ENCODE measurements at regions not wholly inside any gene's neighbourhood (a gene's known extent, or its start where the extent isn't known, plus 50 kb on each side); places are given as distances from the start of the nearest gene placed in this dataset.

DNA sequence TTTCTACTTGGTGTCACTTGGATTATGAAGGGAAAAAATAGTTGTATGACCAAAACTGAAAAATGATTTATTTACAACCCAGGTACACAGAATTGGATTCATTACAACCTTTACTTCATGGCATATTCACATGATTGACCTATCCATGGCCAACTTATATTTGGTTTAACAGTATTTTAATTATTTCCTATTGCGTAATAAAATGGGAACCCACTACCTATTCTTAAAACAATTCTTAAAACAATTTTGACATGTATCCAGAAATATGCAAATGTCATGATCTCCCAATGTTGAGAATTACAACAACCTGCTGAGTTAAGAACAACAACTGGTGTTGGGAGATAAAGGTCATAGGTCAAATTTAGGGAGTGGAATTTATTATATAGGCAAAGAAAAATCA, 54.8 kb upstream of the DDX53 start:
- Histone ChIP-seq H3K9ac (ENCODE audit: insufficient read depth in 1 of 2, low read depth in 2 of 2, low read length in 2 of 2) (no peak overlapping the region), H4K20me1 (replicated peaks; ENCODE audit: control insufficient read depth, insufficient read depth, low read length) (no peaks in the 10 kb centered on the region), H3K79me2 (ENCODE audit: control insufficient read depth, insufficient read depth, low read length) (no peaks in the 10 kb centered on the region), H3K9me3 (replicated peaks; ENCODE audit: control insufficient read depth, insufficient read depth, low read depth, low read length) (no peaks in the 10 kb centered on the region), H3K4me2 (ENCODE audit: insufficient read depth, low read length) (no peak overlapping the region), H3K9me1 (ENCODE audit: control insufficient read depth, insufficient read depth, low read length) (no peaks in the 10 kb centered on the region), H2AFZ (ENCODE audit: low read depth, low read length) (no peak overlapping the region), H3K4me1 (replicated peaks in 1 of 2; ENCODE audit: control insufficient read depth in 2 of 2, insufficient read depth in 2 of 2, low read length in 2 of 2) (no peaks in the 10 kb centered on the region), H3K36me3 (ENCODE audit: control insufficient read depth, insufficient read depth, low read length) (no peaks in the 10 kb centered on the region), H3K27me3 (ENCODE audit: control insufficient read depth in 2 of 2, insufficient read depth in 2 of 2, low read length in 2 of 2) (no peaks in the 10 kb centered on the region), H3K27ac (ENCODE audit: extremely low read depth, low read depth, low read length) (no peak overlapping the region), H3K4me3 (no peak overlapping the region)
- TF ChIP-seq MEIS2 (IDR thresholded peaks at IDR 0.05; ENCODE audit: partially characterized antibody) (no peak), CEBPG (CRISPR knock-in tag; IDR thresholded peaks at IDR 0.05) (no peak), CEBPG (tag; conservative IDR thresholded peaks at IDR 0.05 in 1 of 2, IDR thresholded peaks at IDR 0.05 in 1 of 2) (peak in 1 of 2 experiments; percentile 88; a peak in 2 of 4 replicates), CEBPB (tag; IDR thresholded peaks at IDR 0.05) (peak; percentile 40), CHAMP1 (IDR thresholded peaks at IDR 0.05) (no peak), SETDB1 (IDR thresholded peaks at IDR 0.05; ENCODE audit: low read length) (no peak)
- TF ChIP-seq, protein P1, sequence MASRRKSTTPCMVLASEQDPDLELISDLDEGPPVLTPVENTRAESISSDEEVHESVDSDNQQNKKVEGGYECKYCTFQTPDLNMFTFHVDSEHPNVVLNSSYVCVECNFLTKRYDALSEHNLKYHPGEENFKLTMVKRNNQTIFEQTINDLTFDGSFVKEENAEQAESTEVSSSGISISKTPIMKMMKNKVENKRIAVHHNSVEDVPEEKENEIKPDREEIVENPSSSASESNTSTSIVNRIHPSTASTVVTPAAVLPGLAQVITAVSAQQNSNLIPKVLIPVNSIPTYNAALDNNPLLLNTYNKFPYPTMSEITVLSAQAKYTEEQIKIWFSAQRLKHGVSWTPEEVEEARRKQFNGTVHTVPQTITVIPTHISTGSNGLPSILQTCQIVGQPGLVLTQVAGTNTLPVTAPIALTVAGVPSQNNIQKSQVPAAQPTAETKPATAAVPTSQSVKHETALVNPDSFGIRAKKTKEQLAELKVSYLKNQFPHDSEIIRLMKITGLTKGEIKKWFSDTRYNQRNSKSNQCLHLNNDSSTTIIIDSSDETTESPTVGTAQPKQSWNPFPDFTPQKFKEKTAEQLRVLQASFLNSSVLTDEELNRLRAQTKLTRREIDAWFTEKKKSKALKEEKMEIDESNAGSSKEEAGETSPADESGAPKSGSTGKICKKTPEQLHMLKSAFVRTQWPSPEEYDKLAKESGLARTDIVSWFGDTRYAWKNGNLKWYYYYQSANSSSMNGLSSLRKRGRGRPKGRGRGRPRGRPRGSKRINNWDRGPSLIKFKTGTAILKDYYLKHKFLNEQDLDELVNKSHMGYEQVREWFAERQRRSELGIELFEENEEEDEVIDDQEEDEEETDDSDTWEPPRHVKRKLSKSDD (conservative IDR thresholded peaks at IDR 0.05; ENCODE audit: low read length) = no peak
- TF ChIP-seq, protein P2, sequence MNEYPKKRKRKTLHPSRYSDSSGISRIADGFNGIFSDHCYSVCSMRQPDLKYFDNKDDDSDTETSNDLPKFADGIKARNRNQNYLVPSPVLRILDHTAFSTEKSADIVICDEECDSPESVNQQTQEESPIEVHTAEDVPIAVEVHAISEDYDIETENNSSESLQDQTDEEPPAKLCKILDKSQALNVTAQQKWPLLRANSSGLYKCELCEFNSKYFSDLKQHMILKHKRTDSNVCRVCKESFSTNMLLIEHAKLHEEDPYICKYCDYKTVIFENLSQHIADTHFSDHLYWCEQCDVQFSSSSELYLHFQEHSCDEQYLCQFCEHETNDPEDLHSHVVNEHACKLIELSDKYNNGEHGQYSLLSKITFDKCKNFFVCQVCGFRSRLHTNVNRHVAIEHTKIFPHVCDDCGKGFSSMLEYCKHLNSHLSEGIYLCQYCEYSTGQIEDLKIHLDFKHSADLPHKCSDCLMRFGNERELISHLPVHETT (CRISPR knock-in tag; conservative IDR thresholded peaks at IDR 0.05 in 1 of 2, IDR thresholded peaks at IDR 0.05 in 1 of 2) = no peak
- no peak for ATAC-seq
- 18% methylated on average over 1 of the region's 1 CpG for whole genome bisulfite sequencing (ENCODE audit: insufficient coverage, low coverage, missing lambda C conversion rate)
- in situ Hi-C loops (cut with MboI) (no loop called here), intact Hi-C loops (cut with micrococcal nuclease) (no loop called here)
- CTCF ChIA-PET (ENCODE audit: low intra/inter-chr PET ratio) = no interaction called here
- no peak for DNase-seq (ENCODE audit: extremely low read depth in 1 of 4, low spot score in 3 of 4)
- POLR2A ChIA-PET = no interaction called here
- BruUV-seq (replicated peaks) = no TSS peak
- no peak for FAIRE-seq
